Osteoblast (primary cell): ENCODE measurements at regions not wholly inside any gene's neighbourhood (a gene's known extent, or its start where the extent isn't known, plus 50 kb on each side); places are given as distances from the start of the nearest gene placed in this dataset.

Source experiments
- DNase-seq: peaks from one replicate; pipeline ENCODE4 v3.0.0; 2011; ENCODE audit warnings: low spot score, mixed read lengths; ENCODE audit not compliant: insufficient read length; ENCODE audit errors: missing footprints
- H2AFZ ChIP-seq: 2 replicates; pipeline ENCODE4 v1.6.0; 2011; ENCODE audit warnings: mild to moderate bottlenecking, low read length
- H3K27ac ChIP-seq: 2 replicates; pipeline ENCODE4 v1.5.1; 2011; ENCODE audit warnings: mild to moderate bottlenecking, low read depth, low read length, moderate library complexity
- H3K27me3 ChIP-seq: 2 replicates; pipeline ENCODE4 v1.6.0; 2012; ENCODE audit warnings: mild to moderate bottlenecking, control low read depth, inconsistent platforms, low read length, moderate library complexity; ENCODE audit not compliant: insufficient read depth
- H3K36me3 ChIP-seq: 2 replicates; pipeline ENCODE4 v1.5.1; 2011; ENCODE audit warnings: mild to moderate bottlenecking, low read length, control low read depth, moderate library complexity; ENCODE audit not compliant: insufficient read depth
- H3K4me1 ChIP-seq: 2 replicates; pipeline ENCODE4 v1.5.1; 2011; ENCODE audit warnings: mild to moderate bottlenecking, low read length, control low read depth, moderate library complexity; ENCODE audit not compliant: insufficient read depth
- H3K4me2 ChIP-seq: 2 replicates; pipeline ENCODE4 v1.6.0; 2011; ENCODE audit warnings: mild to moderate bottlenecking, low read length; ENCODE audit not compliant: insufficient read depth
- H3K4me3 ChIP-seq: fragments of 200-600 bp; sonication (generic); 3 replicates; pipeline ENCODE4 v1.5.1; 2012; ENCODE audit warnings: mild to moderate bottlenecking, low read length, inconsistent platforms; ENCODE audit not compliant: insufficient read depth
- H3K79me2 ChIP-seq: 2 replicates; pipeline ENCODE4 v1.6.0; 2012; ENCODE audit warnings: mild to moderate bottlenecking, low read length, control low read depth, inconsistent platforms; ENCODE audit not compliant: insufficient read depth
- H3K9me3 ChIP-seq: 2 replicates; pipeline ENCODE4 v1.5.1; 2011; ENCODE audit warnings: low read depth, low read length, control low read depth
- H4K20me1 ChIP-seq: 2 replicates; pipeline ENCODE4 v1.6.0; 2012; ENCODE audit warnings: mild to moderate bottlenecking, low read length, control low read depth; ENCODE audit not compliant: insufficient read depth
- TF ChIP-seq, protein P1 (sequence below): IDR thresholded peaks from 2 replicates; pipeline ENCODE4 v1.5.1; 2011; ENCODE audit warnings: mild to moderate bottlenecking, low read depth, low read length, moderate library complexity; ENCODE audit errors: extremely low read depth

DNA sequence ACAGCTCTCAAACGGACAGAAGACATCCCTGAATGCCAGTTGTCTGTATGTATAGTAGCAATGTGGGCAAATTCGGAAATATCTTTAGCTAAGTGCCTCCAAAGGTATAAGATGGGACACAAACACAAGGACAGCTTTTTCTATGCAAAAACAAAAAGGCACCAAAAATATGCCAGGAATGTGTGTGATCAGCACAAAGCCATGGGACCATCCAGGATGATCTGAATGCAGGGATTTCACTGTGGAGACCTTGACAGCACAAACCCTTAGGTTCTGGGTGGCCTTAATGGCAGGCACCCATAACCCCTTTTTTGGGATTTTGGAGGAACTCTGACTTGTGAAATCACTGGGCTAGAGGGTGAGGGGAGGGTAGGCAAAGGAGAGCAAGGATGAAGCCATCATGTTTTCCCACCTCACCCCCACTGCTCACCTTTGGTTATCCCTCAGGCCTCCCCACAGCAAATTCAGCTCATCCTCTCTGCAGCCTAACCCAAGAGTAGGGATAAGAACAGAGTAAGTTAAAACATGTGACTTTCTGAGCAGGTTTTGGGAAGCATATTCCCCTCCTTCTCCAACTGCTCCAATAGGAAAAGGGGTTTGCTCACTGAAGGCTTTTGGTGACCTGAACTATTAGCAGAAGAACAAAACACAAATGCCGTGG lies 154.6 kb downstream of the SNX19 start:
- H3K4me1 ChIP-seq = peaks cover 15% of the 10 kb centered on the region
- no peaks in the 10 kb centered on the region for H3K9me3 ChIP-seq
- no peak overlapping the region for H3K27ac ChIP-seq
- H3K79me2 ChIP-seq = no peaks in the 10 kb centered on the region
- H3K27me3 ChIP-seq = peaks cover 58% of the 10 kb centered on the region
- H3K4me3 ChIP-seq = no peak overlapping the region
- H3K4me2 ChIP-seq = no peak overlapping the region
- TF ChIP-seq, protein P1, sequence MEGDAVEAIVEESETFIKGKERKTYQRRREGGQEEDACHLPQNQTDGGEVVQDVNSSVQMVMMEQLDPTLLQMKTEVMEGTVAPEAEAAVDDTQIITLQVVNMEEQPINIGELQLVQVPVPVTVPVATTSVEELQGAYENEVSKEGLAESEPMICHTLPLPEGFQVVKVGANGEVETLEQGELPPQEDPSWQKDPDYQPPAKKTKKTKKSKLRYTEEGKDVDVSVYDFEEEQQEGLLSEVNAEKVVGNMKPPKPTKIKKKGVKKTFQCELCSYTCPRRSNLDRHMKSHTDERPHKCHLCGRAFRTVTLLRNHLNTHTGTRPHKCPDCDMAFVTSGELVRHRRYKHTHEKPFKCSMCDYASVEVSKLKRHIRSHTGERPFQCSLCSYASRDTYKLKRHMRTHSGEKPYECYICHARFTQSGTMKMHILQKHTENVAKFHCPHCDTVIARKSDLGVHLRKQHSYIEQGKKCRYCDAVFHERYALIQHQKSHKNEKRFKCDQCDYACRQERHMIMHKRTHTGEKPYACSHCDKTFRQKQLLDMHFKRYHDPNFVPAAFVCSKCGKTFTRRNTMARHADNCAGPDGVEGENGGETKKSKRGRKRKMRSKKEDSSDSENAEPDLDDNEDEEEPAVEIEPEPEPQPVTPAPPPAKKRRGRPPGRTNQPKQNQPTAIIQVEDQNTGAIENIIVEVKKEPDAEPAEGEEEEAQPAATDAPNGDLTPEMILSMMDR = no peak
- peak; percentile 53 for DNase-seq
- no peaks in the 10 kb centered on the region for H4K20me1 ChIP-seq
- no peaks in the 10 kb centered on the region for H3K36me3 ChIP-seq
- H2AFZ ChIP-seq = no peak overlapping the region

DNA sequence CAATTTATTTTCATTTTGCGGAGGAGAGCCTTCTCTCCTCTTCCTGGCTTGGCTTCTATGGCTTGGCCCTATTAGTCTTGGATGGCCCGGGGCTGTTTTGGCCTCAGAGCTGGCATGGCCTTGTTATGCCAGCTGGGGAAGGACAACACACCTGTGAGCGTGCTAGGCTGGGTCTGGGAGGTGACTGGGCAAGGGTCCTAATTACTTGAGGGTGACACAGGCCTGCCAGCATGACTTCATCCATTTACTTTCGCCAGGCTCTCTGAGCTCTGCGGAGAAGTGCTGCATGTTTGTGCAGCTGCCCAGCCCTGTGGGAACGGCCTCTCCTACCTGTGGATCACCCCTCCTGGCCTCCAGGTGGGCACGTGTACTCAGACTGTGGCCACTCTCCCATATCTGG lies 153.6 kb downstream of the SNX19 start:
- no peak for DNase-seq
- Histone ChIP-seq H3K4me1 (peaks cover 15% of the 10 kb centered on the region), H3K79me2 (no peaks in the 10 kb centered on the region), H3K4me2 (no peak overlapping the region), H3K9me3 (no peaks in the 10 kb centered on the region), H3K4me3 (no peak overlapping the region), H3K36me3 (no peaks in the 10 kb centered on the region), H2AFZ (no peak overlapping the region), H3K27ac (no peak overlapping the region), H3K27me3 (peaks cover 58% of the 10 kb centered on the region), H4K20me1 (no peaks in the 10 kb centered on the region)
- TF ChIP-seq, protein P1 = no peak

DNA sequence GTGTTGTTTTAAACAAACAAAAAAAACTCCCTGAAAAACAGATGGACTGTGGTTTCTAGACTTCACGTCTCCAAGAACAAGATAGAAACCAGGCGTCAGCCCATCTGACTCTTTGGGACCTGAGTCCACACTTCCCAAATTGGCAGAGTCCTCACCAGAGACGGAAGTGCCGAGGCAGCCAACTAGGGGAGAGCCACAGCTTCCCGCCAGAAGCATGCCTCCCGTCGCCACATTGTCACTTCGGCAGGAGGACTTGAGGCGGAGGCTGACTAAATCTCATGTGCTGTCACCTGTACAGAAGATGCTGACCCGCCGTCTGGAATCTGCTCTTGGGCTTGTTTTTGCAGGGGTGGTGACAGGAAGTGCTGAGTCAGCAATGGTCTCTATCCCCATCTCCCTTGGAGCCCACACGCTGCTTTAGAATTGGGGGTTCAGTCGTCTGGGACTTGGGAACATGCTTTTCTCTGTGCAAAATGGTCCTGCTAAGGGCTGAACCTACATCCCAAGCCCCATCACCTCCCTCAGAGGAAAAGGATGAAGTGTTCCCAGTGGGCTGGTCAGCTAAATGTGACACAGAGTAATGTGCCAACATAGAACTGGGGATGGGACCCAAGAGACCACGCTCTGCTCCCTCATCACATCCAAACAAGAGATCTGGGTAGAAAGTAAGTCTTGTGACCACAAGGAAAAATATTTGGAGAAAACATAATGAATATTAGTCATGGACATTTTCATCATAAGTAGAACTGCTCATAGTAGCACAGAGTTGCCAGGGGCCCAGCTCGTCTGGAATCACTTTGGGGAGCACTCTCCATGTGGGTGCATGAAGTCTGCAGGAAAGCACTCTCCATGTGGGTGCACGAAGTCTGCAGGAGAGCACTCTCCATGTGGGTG lies 152.9 kb downstream of the SNX19 start:
- no peaks in the 10 kb centered on the region for H3K9me3 ChIP-seq

More for the DNA sequence above, 152.9 kb downstream of the SNX19 start:
- Histone ChIP-seq H3K4me3 (no peak overlapping the region), H2AFZ (no peak overlapping the region), H3K36me3 (no peaks in the 10 kb centered on the region), H3K4me2 (peak overlapping the region; percentile 21), H4K20me1 (no peaks in the 10 kb centered on the region), H3K27me3 (peaks cover 58% of the 10 kb centered on the region), H3K79me2 (no peaks in the 10 kb centered on the region), H3K27ac (no peak overlapping the region), H3K4me1 (peaks cover 15% of the 10 kb centered on the region)
- DNase-seq = peak; percentile 84
- TF ChIP-seq, protein P1 = no peak
